GM06990 (cell line): ENCODE measurements at regions not wholly inside any gene's neighbourhood (a gene's known extent, or its start where the extent isn't known, plus 50 kb on each side); places are given as distances from the start of the nearest gene placed in this dataset.

Experiments
- DNase-seq: peaks from one replicate; pipeline ENCODE4 v3.0.0-alpha.2; 2011; ENCODE audit not compliant: insufficient read length; ENCODE audit errors: extremely low read depth
- H3K27me3 ChIP-seq: replicated peaks from 2 replicates; pipeline ENCODE4 v1.6.0; 2011; ENCODE audit warnings: low read length; ENCODE audit not compliant: control insufficient read depth, insufficient read depth
- H3K36me3 ChIP-seq: 2 replicates; pipeline ENCODE4 v1.5.1; 2011; ENCODE audit warnings: low read length; ENCODE audit not compliant: control insufficient read depth, insufficient read depth
- H3K4me3 ChIP-seq: replicated peaks from 2 replicates; pipeline ENCODE4 v1.5.1; 2011; ENCODE audit warnings: low read depth, mild to moderate bottlenecking, control low read depth, low read length
- CTCF ChIP-seq: IDR thresholded peaks from 2 replicates; pipeline ENCODE4 v1.5.1; 2011; ENCODE audit warnings: low read length, control low read depth, mild to moderate bottlenecking, inconsistent platforms; ENCODE audit not compliant: insufficient read depth, poor library complexity, severe bottlenecking

- Histone ChIP-seq H3K27me3 (no peaks in the 10 kb centered on the region), H3K36me3 (no peaks in the 10 kb centered on the region), H3K4me3 (no peak overlapping the region)
- DNase-seq: no peak
- no peak for TF ChIP-seq CTCF
Observed at GRCh38 chr2:66805016-66805865, 370.3 kb downstream of the MEIS1 start.

- no peak for TF ChIP-seq CTCF
- Histone ChIP-seq H3K4me3 (no peak overlapping the region), H3K36me3 (no peaks in the 10 kb centered on the region), H3K27me3 (no peaks in the 10 kb centered on the region)
- no peak for DNase-seq
Observed at GRCh38 chr2:66805968-66806367, 371.0 kb downstream of the MEIS1 start.

- DNase-seq: no peak
- Histone ChIP-seq H3K27me3 (no peaks in the 10 kb centered on the region), H3K4me3 (no peak overlapping the region), H3K36me3 (no peaks in the 10 kb centered on the region)
- TF ChIP-seq CTCF: no peak
Observed at GRCh38 chr2:66813525-66813924, 378.6 kb downstream of the MEIS1 start.

GRCh38 chr2:66813976-66814375 is 379.1 kb downstream of the MEIS1 start:
- DNase-seq: no peak
- no peak for TF ChIP-seq CTCF
- Histone ChIP-seq H3K27me3 (no peaks in the 10 kb centered on the region), H3K36me3 (no peaks in the 10 kb centered on the region), H3K4me3 (no peak overlapping the region)

- Histone ChIP-seq H3K27me3 (no peaks in the 10 kb centered on the region), H3K4me3 (no peak overlapping the region), H3K36me3 (no peaks in the 10 kb centered on the region)
- TF ChIP-seq CTCF: no peak
- DNase-seq: no peak
Observed at GRCh38 chr2:66814916-66815315, 380.0 kb downstream of the MEIS1 start.

DNA sequence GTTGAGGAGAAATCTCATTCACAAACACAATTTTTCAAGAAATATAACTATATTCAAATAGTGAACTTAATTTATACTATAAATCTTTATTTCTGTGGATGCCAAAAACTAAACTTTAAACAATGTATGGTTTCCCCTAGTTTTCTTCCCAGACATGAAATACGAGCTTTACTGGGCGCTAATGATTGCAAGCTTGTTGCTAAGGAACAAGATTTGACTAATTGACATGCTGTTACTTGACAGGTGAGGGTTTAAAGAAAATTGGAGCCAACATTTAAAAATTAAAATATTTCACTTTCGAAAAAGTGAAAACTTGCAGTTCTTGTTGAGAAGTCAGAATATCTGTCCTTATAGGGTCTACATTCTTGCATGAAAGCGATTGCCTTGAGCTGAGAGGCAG is 381.0 kb downstream of the MEIS1 start:
- Histone ChIP-seq H3K4me3 (no peak overlapping the region), H3K27me3 (no peaks in the 10 kb centered on the region), H3K36me3 (no peaks in the 10 kb centered on the region)
- DNase-seq: no peak
- TF ChIP-seq CTCF: no peak
